NCI-H748 (cell line): ENCODE measurements at regions not wholly inside any gene's neighbourhood (a gene's known extent, or its start where the extent isn't known, plus 50 kb on each side); places are given as distances from the start of the nearest gene placed in this dataset.

Experiments used
- DNase-seq: peaks from one replicate; lab custom pipeline; 2025; ENCODE audit not compliant: unreplicated experiment; lab: John Stamatoyannopoulos, UW

GRCh38 chr18:42184685-42185477, 229.8 kb downstream of the PIK3C3 start:
- DNase-seq: no peak

GRCh38 chr18:42185486-42185885, 230.5 kb downstream of the PIK3C3 start:
- no peak for DNase-seq

GRCh38 chr18:42187611-42188380, 232.8 kb downstream of the PIK3C3 start:
- no peak for DNase-seq

- DNase-seq: no peak
Observed at GRCh38 chr18:42190643-42191042, 235.6 kb downstream of the PIK3C3 start.

GRCh38 chr18:42192251-42193248, 237.5 kb downstream of the PIK3C3 start:
- DNase-seq: peak; percentile 26

- DNase-seq: no peak
Observed at GRCh38 chr18:42196651-42197050, 241.6 kb downstream of the PIK3C3 start.

GRCh38 chr18:42201137-42201536, 246.1 kb downstream of the PIK3C3 start:
- DNase-seq: no peak

GRCh38 chr18:42211201-42211600, 256.2 kb downstream of the PIK3C3 start:
- DNase-seq: no peak

- no peak for DNase-seq
Observed at GRCh38 chr18:42222557-42222956, 267.5 kb downstream of the PIK3C3 start.

- no peak for DNase-seq
Observed at GRCh38 chr18:42228581-42228980, 273.5 kb downstream of the PIK3C3 start.

- DNase-seq: no peak
Observed at GRCh38 chr18:42229211-42230210, 274.5 kb downstream of the PIK3C3 start.

GRCh38 chr18:42230636-42231035, 275.6 kb downstream of the PIK3C3 start:
- peak; percentile 29 for DNase-seq

GRCh38 chr18:42231284-42231683, 276.2 kb downstream of the PIK3C3 start:
- DNase-seq: no peak

- no peak for DNase-seq
Observed at GRCh38 chr18:42231796-42232195, 276.8 kb downstream of the PIK3C3 start.

- DNase-seq: no peak
Observed at GRCh38 chr18:42233908-42234307, 278.9 kb downstream of the PIK3C3 start.

- no peak for DNase-seq
Observed at GRCh38 chr18:42242758-42243157, 287.7 kb downstream of the PIK3C3 start.

- no peak for DNase-seq
Observed at GRCh38 chr18:42245137-42245536, 290.1 kb downstream of the PIK3C3 start.

GRCh38 chr18:42255908-42256765, 301.1 kb downstream of the PIK3C3 start:
- no peak for DNase-seq
